DOHH2 (cell line): ENCODE measurements at regions not wholly inside any gene's neighbourhood (a gene's known extent, or its start where the extent isn't known, plus 50 kb on each side); places are given as distances from the start of the nearest gene placed in this dataset.
"Not testable (repeated sequence)": the region's sequence is repeated elsewhere in the genome, so short reads cannot be mapped to it uniquely, and the experiment has no call there.

Experiments
- H3F3A ChIP-seq: fragments of 200-600 bp; sonication (generic), shearing (Covaris generic); 2 replicates; pipeline ENCODE4 v1.6.0; 2016; ENCODE audit warnings: antibody characterized with exemption, mild to moderate bottlenecking; ENCODE audit not compliant: control insufficient read depth, insufficient read depth
- H3K27ac ChIP-seq: fragments of 200-600 bp; sonication (generic); 2 replicates; pipeline ENCODE4 v1.5.1; 2014; ENCODE audit warnings: low read depth, mild to moderate bottlenecking, low read length, moderate library complexity
- H3K27me3 ChIP-seq: fragments of 200-600 bp; sonication (generic); 2 replicates; pipeline ENCODE4 v1.6.1; 2014; ENCODE audit warnings: mild to moderate bottlenecking, low read length, mixed read lengths; ENCODE audit not compliant: control insufficient read depth
- H3K36me3 ChIP-seq: fragments of 200-600 bp; sonication (generic); 2 replicates; pipeline ENCODE4 v1.6.1; 2014; ENCODE audit warnings: mild to moderate bottlenecking, low read length, moderate library complexity, mixed read lengths; ENCODE audit not compliant: control insufficient read depth
- H3K4me1 ChIP-seq: fragments of 200-600 bp; sonication (generic); 2 replicates; pipeline ENCODE4 v1.6.1; 2014; ENCODE audit warnings: mild to moderate bottlenecking, low read length, mixed read lengths; ENCODE audit not compliant: control insufficient read depth
- H3K4me2 ChIP-seq: fragments of 200-600 bp; sonication (generic); 2 replicates; pipeline ENCODE4 v1.6.0; 2014; ENCODE audit warnings: mild to moderate bottlenecking, low read length, moderate library complexity
- H3K4me3 ChIP-seq: fragments of 200-600 bp; sonication (generic); 2 replicates; pipeline ENCODE4 v1.5.1; 2014; ENCODE audit warnings: mild to moderate bottlenecking, low read length, mixed read lengths
- H3K79me2 ChIP-seq: fragments of 200-600 bp; sonication (generic); 2 replicates; pipeline ENCODE4 v1.6.1; 2014; ENCODE audit warnings: mild to moderate bottlenecking, low read length, mixed read lengths; ENCODE audit not compliant: control insufficient read depth
- H3K9me2 ChIP-seq: fragments of 200-600 bp; sonication (generic); replicated peaks from 2 replicates; pipeline ENCODE4 v1.6.1; 2014; ENCODE audit warnings: mild to moderate bottlenecking, low read length, mixed read lengths; ENCODE audit not compliant: control insufficient read depth
- H3K9me3 ChIP-seq: fragments of 200-600 bp; sonication (generic); 2 replicates; pipeline ENCODE4 v1.6.1; 2014; ENCODE audit warnings: antibody characterized with exemption, low read length, mixed read lengths; ENCODE audit not compliant: control insufficient read depth, insufficient read depth
- H4K20me1 ChIP-seq: fragments of 200-600 bp; sonication (generic); 2 replicates; pipeline ENCODE4 v1.6.0; 2014; ENCODE audit warnings: low read depth, mild to moderate bottlenecking, antibody characterized with exemption, low read length, moderate library complexity; ENCODE audit not compliant: control insufficient read depth, insufficient read depth
- EZH2phosphoT487 ChIP-seq: fragments of 200-600 bp; sonication (generic); IDR thresholded peaks from 2 replicates; pipeline ENCODE4 v1.6.1; 2017; ENCODE audit warnings: borderline replicate concordance, mild to moderate bottlenecking, antibody characterized with exemption, low read length, moderate library complexity, mixed read lengths
- TF ChIP-seq, protein P1 (sequence below): fragments of 200-600 bp; sonication (generic); IDR thresholded peaks from one replicate; pipeline ENCODE4 v1.5.1; 2014; ENCODE audit warnings: antibody characterized with exemption, mild to moderate bottlenecking, low read depth, low read length; ENCODE audit not compliant: poor library complexity, severe bottlenecking

DNA sequence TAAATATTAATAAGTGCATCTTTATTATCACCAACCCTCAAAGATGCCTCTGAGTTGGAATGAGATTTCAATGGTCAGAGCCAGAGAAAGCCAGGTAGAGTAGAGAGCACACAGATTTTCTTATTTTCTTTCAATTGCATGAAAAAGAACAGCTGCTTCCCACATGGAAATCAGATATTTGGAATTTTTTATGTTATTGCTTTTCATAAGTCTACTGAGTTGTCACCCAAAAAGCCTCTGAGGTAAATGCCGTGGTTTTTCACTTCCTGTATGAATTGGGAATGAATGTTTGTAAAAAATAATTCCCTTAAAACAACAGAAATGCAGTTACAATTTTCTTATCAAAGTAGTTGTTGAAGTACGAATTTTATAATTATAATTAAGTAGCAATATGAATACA lies 563.1 kb downstream of the RFPL4B start:
- no peaks in the 10 kb centered on the region for H3K9me2 ChIP-seq
- no peaks in the 10 kb centered on the region for H3K36me3 ChIP-seq
- no peaks in the 10 kb centered on the region for H3K79me2 ChIP-seq
- TF ChIP-seq EZH2phosphoT487 = no peak
- TF ChIP-seq, protein P1, sequence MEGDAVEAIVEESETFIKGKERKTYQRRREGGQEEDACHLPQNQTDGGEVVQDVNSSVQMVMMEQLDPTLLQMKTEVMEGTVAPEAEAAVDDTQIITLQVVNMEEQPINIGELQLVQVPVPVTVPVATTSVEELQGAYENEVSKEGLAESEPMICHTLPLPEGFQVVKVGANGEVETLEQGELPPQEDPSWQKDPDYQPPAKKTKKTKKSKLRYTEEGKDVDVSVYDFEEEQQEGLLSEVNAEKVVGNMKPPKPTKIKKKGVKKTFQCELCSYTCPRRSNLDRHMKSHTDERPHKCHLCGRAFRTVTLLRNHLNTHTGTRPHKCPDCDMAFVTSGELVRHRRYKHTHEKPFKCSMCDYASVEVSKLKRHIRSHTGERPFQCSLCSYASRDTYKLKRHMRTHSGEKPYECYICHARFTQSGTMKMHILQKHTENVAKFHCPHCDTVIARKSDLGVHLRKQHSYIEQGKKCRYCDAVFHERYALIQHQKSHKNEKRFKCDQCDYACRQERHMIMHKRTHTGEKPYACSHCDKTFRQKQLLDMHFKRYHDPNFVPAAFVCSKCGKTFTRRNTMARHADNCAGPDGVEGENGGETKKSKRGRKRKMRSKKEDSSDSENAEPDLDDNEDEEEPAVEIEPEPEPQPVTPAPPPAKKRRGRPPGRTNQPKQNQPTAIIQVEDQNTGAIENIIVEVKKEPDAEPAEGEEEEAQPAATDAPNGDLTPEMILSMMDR = no peak
- no peaks in the 10 kb centered on the region for H4K20me1 ChIP-seq
- no peaks in the 10 kb centered on the region for H3K9me3 ChIP-seq
- no peaks in the 10 kb centered on the region for H3K4me1 ChIP-seq
- no peak overlapping the region for H3K27ac ChIP-seq
- no peaks in the 10 kb centered on the region for H3F3A ChIP-seq
- no peak overlapping the region for H3K4me3 ChIP-seq
- no peaks in the 10 kb centered on the region for H3K27me3 ChIP-seq
- H3K4me2 ChIP-seq = no peak overlapping the region

DNA sequence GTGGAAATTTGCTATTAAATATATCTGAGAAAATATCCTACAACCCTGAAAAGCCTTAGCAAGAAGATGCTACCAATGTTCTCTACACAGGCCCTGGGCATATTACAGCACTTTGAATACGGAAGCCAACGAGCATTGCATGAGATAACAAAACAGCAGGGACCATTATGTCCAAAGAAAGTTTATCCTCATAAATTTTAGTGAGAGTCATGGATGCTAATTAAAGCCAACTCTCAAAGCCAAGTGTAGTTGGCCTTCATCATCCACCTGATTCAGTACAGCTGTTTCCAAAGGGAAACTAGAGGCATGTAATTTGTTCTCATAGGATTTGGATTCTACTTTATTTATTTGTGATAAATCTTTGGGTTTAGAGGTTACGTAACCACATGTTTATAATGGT lies 564.8 kb downstream of the RFPL4B start:
- TF ChIP-seq EZH2phosphoT487 = no peak
- TF ChIP-seq, protein P1 = no peak
- H4K20me1 ChIP-seq = no peaks in the 10 kb centered on the region
- no peaks in the 10 kb centered on the region for H3K79me2 ChIP-seq
- H3F3A ChIP-seq = no peaks in the 10 kb centered on the region
- H3K27me3 ChIP-seq = no peaks in the 10 kb centered on the region
- H3K4me2 ChIP-seq = no peak overlapping the region
- H3K4me1 ChIP-seq = no peaks in the 10 kb centered on the region
- H3K4me3 ChIP-seq = no peak overlapping the region
- H3K27ac ChIP-seq = no peak overlapping the region
- H3K9me2 ChIP-seq = no peaks in the 10 kb centered on the region
- H3K36me3 ChIP-seq = no peaks in the 10 kb centered on the region
- no peaks in the 10 kb centered on the region for H3K9me3 ChIP-seq

DNA sequence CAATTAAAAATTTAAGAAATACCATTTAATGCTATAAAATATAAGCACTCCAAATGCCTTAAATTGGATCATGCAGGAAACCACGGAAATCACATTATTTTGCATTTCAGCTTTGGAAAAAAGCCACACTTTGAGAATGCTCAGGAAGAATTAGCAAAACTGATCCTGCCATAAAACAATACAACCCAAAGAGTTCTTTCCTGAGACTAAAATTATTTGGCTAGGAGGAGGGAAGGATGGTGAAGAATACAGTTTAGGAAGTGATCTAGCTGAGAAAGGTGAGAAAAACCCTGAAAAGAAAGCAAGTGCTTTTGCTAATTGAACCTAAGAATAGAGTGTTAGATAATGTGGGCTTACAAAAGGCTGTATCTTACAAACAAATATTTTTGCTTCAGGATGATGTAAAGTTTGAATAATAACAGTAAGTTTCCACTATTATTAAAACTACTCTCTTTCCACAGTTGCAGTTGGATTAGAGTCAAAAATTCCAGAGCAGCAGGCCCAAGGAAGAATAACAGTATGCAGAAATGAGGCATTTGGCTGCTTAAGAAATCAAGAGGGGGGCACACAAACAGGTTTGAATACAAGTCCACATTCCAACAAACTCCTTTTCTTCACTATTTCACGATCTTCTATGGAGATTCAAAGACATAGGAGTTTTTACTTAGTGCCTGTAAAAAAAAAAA lies 565.4 kb downstream of the RFPL4B start:
- Histone ChIP-seq H3K36me3 (no peaks in the 10 kb centered on the region), H3K4me3 (no peak overlapping the region)
- no peak for TF ChIP-seq EZH2phosphoT487

DNA sequence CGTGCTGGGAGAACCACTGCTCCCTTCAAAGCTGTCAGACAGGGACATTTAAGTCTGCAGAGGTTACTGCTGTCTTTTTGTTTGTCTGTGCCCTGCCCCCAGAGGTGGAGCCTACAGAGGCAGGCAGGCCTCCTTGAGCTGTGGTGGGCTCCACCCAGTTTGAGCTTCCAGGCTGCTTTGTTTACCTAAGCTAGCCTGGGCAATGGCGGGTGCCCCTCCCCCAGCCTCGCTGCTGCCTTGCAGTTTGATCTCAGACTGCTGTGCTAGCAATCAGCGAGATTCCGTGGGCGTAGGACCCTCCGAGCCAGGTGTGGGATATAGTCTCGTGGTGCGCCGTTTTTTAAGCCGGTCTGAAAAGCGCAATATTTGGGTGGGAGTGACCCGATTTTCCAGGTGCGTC lies 572.6 kb downstream of the RFPL4B start:
- not testable (repeated sequence) for H4K20me1 ChIP-seq, H3F3A ChIP-seq, H3K27ac ChIP-seq, H3K4me3 ChIP-seq, H3K27me3 ChIP-seq, H3K9me2 ChIP-seq, H3K9me3 ChIP-seq, H3K4me1 ChIP-seq, H3K4me2 ChIP-seq, H3K36me3 ChIP-seq, H3K79me2 ChIP-seq

More for the DNA sequence above, 565.4 kb downstream of the RFPL4B start:
- no peak overlapping the region for H3K4me2 ChIP-seq
- no peaks in the 10 kb centered on the region for H4K20me1 ChIP-seq
- H3F3A ChIP-seq = no peaks in the 10 kb centered on the region
- H3K27me3 ChIP-seq = no peaks in the 10 kb centered on the region
- H3K9me3 ChIP-seq = no peaks in the 10 kb centered on the region
- H3K79me2 ChIP-seq = no peaks in the 10 kb centered on the region
- H3K9me2 ChIP-seq = no peaks in the 10 kb centered on the region
- H3K27ac ChIP-seq = no peak overlapping the region
- no peaks in the 10 kb centered on the region for H3K4me1 ChIP-seq
